HCT116 (cell line): ENCODE measurements at regions not wholly inside any gene's neighbourhood (a gene's known extent, or its start where the extent isn't known, plus 50 kb on each side); places are given as distances from the start of the nearest gene placed in this dataset.

Experiments
- ATAC-seq: fragments of 200-7000 bp; cut with Tn5 transposase; 2 replicates; pipeline ENCODE4 v1.9.1; 2020; ENCODE audit warnings: mild to moderate bottlenecking, moderate library complexity
- BruUV-seq: library from RNA; stranded (reverse); fragments of 400-500 nt; replicated peaks from 2 replicates; lab custom pipeline; 2021; lab: Mats Ljungman, UMichigan
- CTCF ChIA-PET: fragments of 300-600 bp; sonication (Branson Sonifier 250); formaldehyde crosslinking; loops from one replicate; lab custom pipeline; 2021; ENCODE audit warnings: antibody characterized with exemption; lab: Charles Lee
- POLR2A ChIA-PET: fragments of 300-600, 350-600 bp; sonication (Branson Sonifier 250); formaldehyde crosslinking; loops from one replicate; lab custom pipeline; 2021; ENCODE audit warnings: antibody characterized with exemption; lab: Charles Lee
- RAD21 ChIA-PET, 2 experiments: fragments of 300-600 bp; sonication (Branson Sonifier 250); formaldehyde crosslinking; loops; one replicate each; lab custom pipeline; 2023; ENCODE audit warnings: low total read pairs in 2 of 2; ENCODE audit not compliant: uncharacterized antibody in 2 of 2, unreplicated experiment in 2 of 2, low non-redundant PET in 1 of 2; lab: Charles Lee
- DNase-seq: peaks from one replicate; pipeline ENCODE4 v3.0.0-alpha.2; 2010; ENCODE audit warnings: low read depth, low spot score
- H2AFZ ChIP-seq: fragments of 200-600 bp; shearing (Covaris generic), sonication (generic); 2 replicates; pipeline ENCODE4 v1.6.1; 2017; ENCODE audit warnings: low read depth, mixed run types, mixed read lengths, antibody characterized with exemption, low read length; ENCODE audit not compliant: poor library complexity, severe bottlenecking
- H3K27ac ChIP-seq: 2 replicates; pipeline ENCODE4 v1.5.1; 2012; ENCODE audit warnings: low read depth, low read length
- H3K27me3 ChIP-seq: fragments of 200-600 bp; sonication (generic); 2 replicates; pipeline ENCODE4 v1.6.1; 2016; ENCODE audit warnings: mixed run types, low read length, mixed read lengths; ENCODE audit not compliant: insufficient read depth
- H3K36me3 ChIP-seq, 2 experiments: fragments of 200-500 bp in 1 of 2; fragments of 200-600 bp in 1 of 2; sonication (Bioruptor generic) in 1 of 2; sonication (generic) in 1 of 2; 2 replicates each; pipeline versions ENCODE4 v1.5.1 to v1.6.1; 2014 to 2016; ENCODE audit warnings: low read length in 2 of 2, inconsistent platforms in 1 of 2, mixed read lengths in 1 of 2, mixed run types in 1 of 2; ENCODE audit not compliant: insufficient read depth in 2 of 2, control insufficient read depth in 1 of 2
- H3K4me1 ChIP-seq, 2 experiments: fragments of 200-600 bp in 1 of 2; sonication (generic) in 1 of 2; 2 replicates each; pipeline versions ENCODE4 v1.5.1 to v1.6.1; 2012 to 2017; ENCODE audit warnings: low read length in 2 of 2, inconsistent platforms in 1 of 2, mild to moderate bottlenecking in 1 of 2, mixed read lengths in 1 of 2, mixed run types in 1 of 2, moderate library complexity in 1 of 2; ENCODE audit not compliant: insufficient read depth in 2 of 2, control insufficient read depth in 1 of 2
- H3K4me2 ChIP-seq: fragments of 200-600 bp; sonication (generic); 2 replicates; pipeline ENCODE4 v1.6.1; 2017; ENCODE audit warnings: mixed run types, low read length, mixed read lengths
- H3K4me3 ChIP-seq, 2 experiments: fragments of 200-600 bp in 1 of 2; sonication (generic) in 1 of 2; replicated peaks in 1 of 2; 2 replicates each; pipeline ENCODE4 v1.5.1; 2011 to 2016; ENCODE audit warnings: low read length in 2 of 2, control low read depth in 1 of 2, low read depth in 1 of 2, mild to moderate bottlenecking in 1 of 2, mixed read lengths in 1 of 2, mixed run types in 1 of 2
- H3K79me2 ChIP-seq: fragments of 200-600 bp; sonication (generic); 2 replicates; pipeline ENCODE4 v1.6.1; 2017; ENCODE audit warnings: mild to moderate bottlenecking, mixed run types, low read length, moderate library complexity, mixed read lengths; ENCODE audit not compliant: insufficient read depth
- H3K9ac ChIP-seq: fragments of 200-600 bp; sonication (generic); 2 replicates; pipeline ENCODE4 v1.6.1; 2016; ENCODE audit warnings: low read length, mixed read lengths
- H3K9me2 ChIP-seq: fragments of 200-600 bp; sonication (generic), shearing (Covaris generic); 2 replicates; pipeline ENCODE4 v1.6.1; 2017; ENCODE audit warnings: mixed run types, mild to moderate bottlenecking, moderate library complexity; ENCODE audit not compliant: insufficient read depth
- H3K9me3 ChIP-seq, 2 experiments: fragments of 200-500 bp in 1 of 2; fragments of 200-600 bp in 1 of 2; sonication (Bioruptor generic) in 1 of 2; sonication (generic) in 1 of 2; 2 replicates each; pipeline ENCODE4 v1.6.1; 2014 to 2017; ENCODE audit warnings: low read length in 2 of 2, mixed read lengths in 2 of 2, inconsistent platforms in 1 of 2, low read depth in 1 of 2, mild to moderate bottlenecking in 1 of 2, mixed run types in 1 of 2, moderate library complexity in 1 of 2; ENCODE audit not compliant: control insufficient read depth in 1 of 2, insufficient read depth in 1 of 2
- H4K20me1 ChIP-seq: fragments of 200-600 bp; sonication (generic), shearing (Covaris generic); 2 replicates; pipeline ENCODE4 v1.6.1; 2017; ENCODE audit warnings: mixed run types, mild to moderate bottlenecking, moderate library complexity; ENCODE audit not compliant: insufficient read depth
- CBX3 ChIP-seq: IDR thresholded peaks from 2 replicates; pipeline ENCODE4 v1.6.1; 2012; ENCODE audit warnings: low read depth
- CEBPB ChIP-seq: IDR thresholded peaks from 2 replicates; pipeline ENCODE4 v1.6.1; 2012; ENCODE audit warnings: low read depth
- EGR1 ChIP-seq: IDR thresholded peaks from 2 replicates; pipeline ENCODE4 v1.6.1; 2012; ENCODE audit warnings: low read depth
- ELF1 ChIP-seq: IDR thresholded peaks from 2 replicates; pipeline ENCODE4 v1.6.1; 2012; ENCODE audit warnings: low read depth, borderline replicate concordance
- FOSL1 ChIP-seq: IDR thresholded peaks from 2 replicates; pipeline ENCODE4 v1.6.1; 2012; ENCODE audit warnings: low read depth
- POLR2A ChIP-seq: IDR thresholded peaks from 2 replicates; pipeline ENCODE4 v1.7.0; 2011; ENCODE audit warnings: borderline replicate concordance; ENCODE audit not compliant: insufficient read depth, insufficient read length; ENCODE audit errors: extremely low read depth
- POLR2AphosphoS5 ChIP-seq: IDR thresholded peaks from 2 replicates; pipeline ENCODE4 v1.6.1; 2011; ENCODE audit warnings: mild to moderate bottlenecking, low read depth, low read length, moderate library complexity
- REST ChIP-seq: IDR thresholded peaks from 2 replicates; pipeline ENCODE4 v1.6.1; 2012; ENCODE audit warnings: low read depth
- SP1 ChIP-seq: IDR thresholded peaks from 2 replicates; pipeline ENCODE4 v1.6.1; 2012; ENCODE audit warnings: low read depth
- TCF7L2 ChIP-seq: IDR thresholded peaks from 2 replicates; pipeline ENCODE4 v1.7.0; 2011; ENCODE audit warnings: borderline replicate concordance, inconsistent platforms; ENCODE audit not compliant: insufficient read depth, insufficient read length; ENCODE audit errors: extremely low read depth
- ZFX ChIP-seq: fragments of 450-650 bp; IDR thresholded peaks from 2 replicates; pipeline ENCODE4 v1.6.1; 2017
- ZNF274 ChIP-seq: fragments of 200-500 bp; sonication (Bioruptor generic); IDR thresholded peaks from 2 replicates; pipeline ENCODE4 v1.6.1; 2014; ENCODE audit warnings: mild to moderate bottlenecking, low read depth, low read length, inconsistent platforms
- intact Hi-C: fragments of 100-400 bp; cut with micrococcal nuclease; formaldehyde crosslinking; loops from 2 replicates; pipeline ENCODE4 v1.10.0; 2022
- TF ChIP-seq, protein P1 (sequence below): IDR thresholded peaks from 2 replicates; pipeline ENCODE4 v1.6.1; 2012
- TF ChIP-seq, protein P2 (sequence below): IDR thresholded peaks from 2 replicates; pipeline ENCODE4 v1.6.1; 2012

DNA sequence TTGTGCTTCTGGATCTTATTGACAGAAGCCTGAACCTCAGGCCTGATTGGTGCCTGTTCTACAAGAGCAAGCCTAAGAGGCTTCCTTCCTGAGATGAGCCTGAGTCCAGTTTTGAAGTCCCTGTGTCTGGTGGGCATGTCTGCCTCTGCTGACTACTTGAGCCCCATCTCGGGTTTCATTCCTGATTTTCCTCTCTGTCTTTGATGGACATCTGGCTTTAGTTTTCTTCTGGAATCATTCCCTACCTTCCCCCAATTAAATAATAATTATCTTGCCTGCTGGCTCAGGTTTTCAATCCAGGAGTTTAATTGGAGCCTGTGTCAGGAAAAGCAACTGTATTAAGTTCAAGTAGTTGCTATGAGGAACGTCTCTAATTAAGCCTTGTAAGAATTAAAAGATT is 135.5 kb upstream of the MC4R start:
- Histone ChIP-seq H3K27ac (no peak overlapping the region), H2AFZ (no peak overlapping the region), H3K27me3 (no peaks in the 10 kb centered on the region), H3K36me3 (no peaks in the 10 kb centered on the region), H3K4me1 (no peaks in the 10 kb centered on the region), H3K79me2 (no peaks in the 10 kb centered on the region), H4K20me1 (no peaks in the 10 kb centered on the region), H3K9ac (no peak overlapping the region), H3K9me3 (no peaks in the 10 kb centered on the region), H3K9me2 (no peaks in the 10 kb centered on the region), H3K4me2 (no peak overlapping the region), H3K4me3 (no peak overlapping the region)
- no peak for DNase-seq
- TF ChIP-seq ZNF274 (no peak), SP1 (no peak), ZFX (no peak), CEBPB (no peak), FOSL1 (no peak), CBX3 (no peak), POLR2A (no peak), EGR1 (no peak), TCF7L2 (no peak), ELF1 (no peak), REST (no peak), POLR2AphosphoS5 (no peak)
- TF ChIP-seq, protein P1, sequence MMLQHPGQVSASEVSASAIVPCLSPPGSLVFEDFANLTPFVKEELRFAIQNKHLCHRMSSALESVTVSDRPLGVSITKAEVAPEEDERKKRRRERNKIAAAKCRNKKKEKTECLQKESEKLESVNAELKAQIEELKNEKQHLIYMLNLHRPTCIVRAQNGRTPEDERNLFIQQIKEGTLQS: no peak
- TF ChIP-seq, protein P2, sequence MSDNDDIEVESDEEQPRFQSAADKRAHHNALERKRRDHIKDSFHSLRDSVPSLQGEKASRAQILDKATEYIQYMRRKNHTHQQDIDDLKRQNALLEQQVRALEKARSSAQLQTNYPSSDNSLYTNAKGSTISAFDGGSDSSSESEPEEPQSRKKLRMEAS: no peak
- POLR2A ChIA-PET: no interaction called here
- no peak for ATAC-seq
- RAD21 ChIA-PET: no interaction called here
- BruUV-seq: no TSS peak
- intact Hi-C loops: no loop called here
- CTCF ChIA-PET: no interaction called here
